HEK293T (cell line): ENCODE measurements at regions not wholly inside any gene's neighbourhood (a gene's known extent, or its start where the extent isn't known, plus 50 kb on each side); places are given as distances from the start of the nearest gene placed in this dataset.

Experiments
- BHLHE40 ChIP-seq: fragments of 450-650 bp; IDR thresholded peaks from 2 replicates; pipeline ENCODE4 v1.6.1; 2016; ENCODE audit warnings: mild to moderate bottlenecking, moderate library complexity, borderline replicate concordance
- FOXM1 ChIP-seq: fragments of 450-650 bp; IDR thresholded peaks from 2 replicates; pipeline ENCODE4 v1.6.1; 2017; ENCODE audit warnings: mild to moderate bottlenecking, borderline replicate concordance

DNA sequence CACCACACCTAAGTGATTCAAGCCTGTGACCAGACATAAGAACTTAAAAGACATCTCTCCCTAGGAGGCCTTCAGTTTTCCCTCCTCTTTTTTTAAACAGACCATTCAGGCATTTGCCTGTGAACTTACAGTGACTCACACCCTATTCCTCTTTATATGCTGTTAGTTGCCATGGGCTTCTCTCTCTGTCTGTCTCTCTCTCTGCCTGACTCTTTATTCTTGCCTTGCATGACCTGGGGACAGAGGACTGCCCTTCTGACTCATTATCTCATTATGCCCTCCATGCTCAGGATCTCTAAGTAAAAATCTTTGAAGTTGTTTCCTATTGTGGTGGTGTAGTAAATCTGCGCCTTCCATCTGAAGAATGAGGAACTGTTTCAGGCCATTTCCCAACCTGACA lies 442.2 kb upstream of the MAN1A1 start:
- no peak for TF ChIP-seq BHLHE40
- no peak for TF ChIP-seq FOXM1
